GM13977 (cell line): ENCODE measurements at regions not wholly inside any gene's neighbourhood (a gene's known extent, or its start where the extent isn't known, plus 50 kb on each side); places are given as distances from the start of the nearest gene placed in this dataset.

ENCODE experiments used
- DNase-seq: peaks from one replicate; pipeline ENCODE4 v3.0.0; 2012; ENCODE audit warnings: low spot score
- in situ Hi-C: fragments of 300-500 bp; cut with MboI; formaldehyde crosslinking; loops from one replicate; pipeline ENCODE4 v1.12.0; 2022; ENCODE audit warnings: low sequenced_read_pairs, low pct_unique_long_range_greater_than_20kb, mixed read lengths, inconsistent platforms; ENCODE audit not compliant: unreplicated experiment
- TF ChIP-seq, protein P1 (sequence below): IDR thresholded peaks from 2 replicates; pipeline ENCODE4 v1.5.1; 2012; ENCODE audit warnings: mild to moderate bottlenecking, control low read depth; ENCODE audit not compliant: insufficient read depth; ENCODE audit errors: extremely low read depth, missing control alignments

DNA sequence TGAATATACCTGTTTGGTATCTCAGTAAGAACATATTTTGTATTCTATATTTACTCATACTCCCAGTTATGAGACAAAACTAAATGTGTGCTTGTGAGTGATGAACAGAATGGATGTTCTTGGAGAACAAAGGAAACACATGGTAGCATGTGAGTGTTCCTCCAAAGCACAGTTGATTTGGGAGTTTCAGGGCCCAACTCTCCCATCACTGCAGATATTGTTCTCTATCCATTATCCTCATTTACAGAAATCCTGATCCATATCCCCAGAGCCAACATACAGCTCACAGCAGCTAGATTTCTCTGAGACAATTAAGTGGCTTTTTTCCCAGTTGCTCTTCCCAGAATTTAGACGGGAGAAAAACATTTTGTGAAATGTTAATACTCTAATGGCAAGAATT lies 75.6 kb upstream of the MAPRE2 start:
- in situ Hi-C loops, result no loop called here
- no peak for DNase-seq

DNA sequence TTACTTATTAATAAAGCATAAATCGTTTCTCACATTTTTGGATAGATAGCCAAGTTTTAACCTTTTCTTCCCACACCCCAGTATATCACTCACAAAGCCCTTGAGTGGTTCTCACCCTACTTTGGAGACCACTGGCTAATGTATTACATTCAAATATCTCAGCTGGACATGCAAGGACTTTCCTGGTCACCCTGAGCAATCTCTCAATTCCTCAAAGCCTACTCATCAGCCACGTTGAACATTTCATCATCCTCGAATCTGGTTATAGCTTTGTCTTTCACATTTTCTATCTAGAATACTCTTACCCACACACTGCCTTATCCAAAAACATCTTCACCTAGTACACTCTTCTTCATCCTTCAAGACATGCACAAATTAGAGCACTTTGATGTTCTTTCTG lies 71.1 kb upstream of the MAPRE2 start:
- in situ Hi-C loops, result no loop called here
- DNase-seq, result no peak
- TF ChIP-seq, protein P1, sequence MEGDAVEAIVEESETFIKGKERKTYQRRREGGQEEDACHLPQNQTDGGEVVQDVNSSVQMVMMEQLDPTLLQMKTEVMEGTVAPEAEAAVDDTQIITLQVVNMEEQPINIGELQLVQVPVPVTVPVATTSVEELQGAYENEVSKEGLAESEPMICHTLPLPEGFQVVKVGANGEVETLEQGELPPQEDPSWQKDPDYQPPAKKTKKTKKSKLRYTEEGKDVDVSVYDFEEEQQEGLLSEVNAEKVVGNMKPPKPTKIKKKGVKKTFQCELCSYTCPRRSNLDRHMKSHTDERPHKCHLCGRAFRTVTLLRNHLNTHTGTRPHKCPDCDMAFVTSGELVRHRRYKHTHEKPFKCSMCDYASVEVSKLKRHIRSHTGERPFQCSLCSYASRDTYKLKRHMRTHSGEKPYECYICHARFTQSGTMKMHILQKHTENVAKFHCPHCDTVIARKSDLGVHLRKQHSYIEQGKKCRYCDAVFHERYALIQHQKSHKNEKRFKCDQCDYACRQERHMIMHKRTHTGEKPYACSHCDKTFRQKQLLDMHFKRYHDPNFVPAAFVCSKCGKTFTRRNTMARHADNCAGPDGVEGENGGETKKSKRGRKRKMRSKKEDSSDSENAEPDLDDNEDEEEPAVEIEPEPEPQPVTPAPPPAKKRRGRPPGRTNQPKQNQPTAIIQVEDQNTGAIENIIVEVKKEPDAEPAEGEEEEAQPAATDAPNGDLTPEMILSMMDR, result no peak

More for the DNA sequence above, 75.6 kb upstream of the MAPRE2 start:
- TF ChIP-seq, protein P1, result no peak

DNA sequence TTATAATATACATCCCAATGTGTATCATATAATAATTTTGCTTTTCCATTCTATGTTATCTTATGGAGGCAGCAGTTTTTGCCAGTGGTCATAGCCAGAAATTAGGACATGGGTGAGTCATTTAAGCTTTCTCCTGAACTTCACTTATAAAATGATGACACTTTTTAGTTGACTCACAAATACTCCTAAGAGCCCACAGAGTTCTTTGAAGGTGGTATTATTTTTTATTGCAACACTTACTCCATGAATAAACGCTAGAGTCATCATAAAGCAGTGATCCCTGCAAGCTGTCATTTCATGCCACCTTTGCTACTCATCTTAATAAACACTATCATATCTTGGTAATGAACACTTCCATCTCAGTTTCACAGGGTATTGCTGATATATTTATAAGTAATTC lies 69.9 kb upstream of the MAPRE2 start:
- TF ChIP-seq, protein P1, result no peak
- in situ Hi-C loops, result no loop called here
- no peak for DNase-seq

DNA sequence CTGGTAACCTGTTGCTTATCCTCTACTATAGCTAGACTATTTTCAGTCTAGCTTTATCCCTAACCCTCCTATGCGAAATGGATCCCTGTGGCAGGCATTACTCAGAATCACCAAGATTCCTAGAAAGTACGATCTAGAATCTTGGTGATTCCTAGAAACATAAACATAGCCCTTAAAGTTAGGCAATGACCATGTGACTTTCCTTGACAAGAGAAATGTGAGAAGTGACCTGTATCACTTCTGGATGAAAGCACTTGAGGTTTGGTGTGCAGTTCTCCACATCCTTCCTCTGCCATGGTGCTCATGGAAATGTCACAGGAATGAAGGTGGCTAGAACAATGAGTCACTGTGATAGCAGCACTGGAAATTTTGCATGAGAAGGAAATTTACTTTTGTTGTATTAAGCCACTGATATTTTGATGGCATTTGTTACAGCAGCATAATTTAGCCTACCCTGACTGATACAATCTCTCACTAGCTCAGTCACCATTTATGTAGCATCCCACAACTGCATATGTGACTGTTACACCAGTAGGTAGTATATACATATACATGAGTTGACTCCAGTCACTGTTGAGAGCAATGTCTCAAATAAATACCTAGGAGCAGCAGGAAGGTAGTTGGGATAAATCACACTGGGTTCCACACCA lies 68.3 kb upstream of the MAPRE2 start:
- in situ Hi-C loops, result no loop called here
- TF ChIP-seq, protein P1, result no peak
- DNase-seq, result no peak

DNA sequence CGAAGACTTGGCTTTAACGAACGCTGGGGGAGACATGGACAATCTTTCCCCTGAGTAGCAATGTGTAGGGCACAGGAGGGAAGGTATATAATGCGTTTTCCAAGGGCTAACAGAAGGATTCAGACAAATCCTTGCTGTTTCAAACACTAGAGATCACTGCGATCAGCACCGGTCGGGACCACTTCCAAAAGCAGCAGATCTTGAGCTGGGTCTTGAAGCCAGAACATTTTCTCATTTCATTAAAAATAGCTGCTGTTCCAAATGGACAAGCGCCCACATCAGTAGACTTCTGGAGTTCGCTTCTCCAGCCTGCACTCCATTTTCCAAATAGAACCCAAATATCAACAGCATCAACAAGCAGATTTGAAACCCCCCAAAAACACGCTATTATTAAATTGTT lies 65.1 kb upstream of the MAPRE2 start:
- in situ Hi-C loops, result no loop called here
- DNase-seq, result no peak
- TF ChIP-seq, protein P1, result no peak

DNA sequence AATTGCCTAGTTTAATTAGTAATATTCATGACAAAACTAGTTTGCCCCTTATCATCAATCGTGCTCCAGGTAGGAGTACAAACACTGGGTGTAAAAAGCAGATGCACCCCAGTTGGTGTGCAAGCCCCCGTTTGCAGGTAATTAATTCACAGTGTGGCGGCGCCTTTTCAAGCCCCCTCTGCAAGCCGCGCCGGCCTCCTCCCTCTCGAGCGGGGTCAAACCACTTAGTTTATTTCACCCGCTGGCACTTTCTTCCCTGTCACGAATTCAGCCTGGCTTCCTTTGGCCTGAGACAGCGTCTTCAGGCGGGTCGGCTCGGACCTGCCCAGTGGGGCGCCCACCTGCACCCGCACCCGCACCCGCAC lies 64.7 kb upstream of the MAPRE2 start:
- in situ Hi-C loops, result no loop called here
- TF ChIP-seq, protein P1, result no peak

More for the DNA sequence above, 64.7 kb upstream of the MAPRE2 start:
- DNase-seq, result no peak
